Jurkat, Clone E6-1 (cell line): ENCODE measurements at regions not wholly inside any gene's neighbourhood (a gene's known extent, or its start where the extent isn't known, plus 50 kb on each side); places are given as distances from the start of the nearest gene placed in this dataset.

Experiments
- DNase-seq: peaks from one replicate; pipeline ENCODE4 v3.0.0-alpha.2; 2011; ENCODE audit warnings: low read depth, low spot score
- H3K4me3 ChIP-seq: 2 replicates; pipeline ENCODE4 v1.5.1; 2011; ENCODE audit warnings: mild to moderate bottlenecking, low read length, control low read depth, moderate library complexity

DNA sequence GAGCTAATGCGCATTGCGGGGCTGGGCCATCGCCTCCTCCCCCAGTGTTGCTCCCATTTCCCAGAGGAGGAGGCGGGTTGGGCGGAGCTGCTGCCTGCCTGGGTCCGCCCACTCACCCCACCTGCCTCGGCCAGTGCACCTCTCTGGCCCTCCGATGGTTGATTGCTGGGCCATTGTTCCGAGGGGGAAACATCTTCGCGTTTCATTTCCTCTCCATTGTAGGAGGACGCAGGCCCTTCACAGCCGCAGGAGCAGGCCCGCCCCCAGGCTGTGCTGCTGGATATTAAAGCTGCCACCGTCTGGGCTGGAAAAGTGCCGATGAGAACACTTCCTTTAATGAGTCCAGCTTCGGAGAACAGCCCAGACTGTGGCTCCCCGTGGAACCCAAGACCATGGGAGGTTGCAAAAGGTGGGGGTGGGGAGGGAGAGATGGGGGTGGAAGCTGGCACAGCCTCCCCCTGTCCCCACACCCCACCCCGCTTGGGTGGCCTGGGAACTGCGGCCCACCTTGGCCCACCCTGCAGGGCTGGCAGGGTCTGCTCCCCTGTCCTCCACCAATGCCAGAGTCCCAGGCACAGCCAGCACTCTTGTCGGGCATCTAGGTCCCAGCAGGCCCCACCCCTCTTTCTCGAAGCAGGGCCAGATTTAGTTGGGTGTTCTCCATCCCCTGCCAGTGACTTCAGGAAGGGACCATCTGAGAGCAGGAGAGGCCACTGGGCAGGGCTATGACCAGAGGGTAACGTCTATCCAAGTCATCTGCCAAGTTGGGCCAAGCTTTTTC, 96.6 kb downstream of the ADRA2C start:
- H3K4me3 ChIP-seq, result no peak overlapping the region
- no peak for DNase-seq

DNA sequence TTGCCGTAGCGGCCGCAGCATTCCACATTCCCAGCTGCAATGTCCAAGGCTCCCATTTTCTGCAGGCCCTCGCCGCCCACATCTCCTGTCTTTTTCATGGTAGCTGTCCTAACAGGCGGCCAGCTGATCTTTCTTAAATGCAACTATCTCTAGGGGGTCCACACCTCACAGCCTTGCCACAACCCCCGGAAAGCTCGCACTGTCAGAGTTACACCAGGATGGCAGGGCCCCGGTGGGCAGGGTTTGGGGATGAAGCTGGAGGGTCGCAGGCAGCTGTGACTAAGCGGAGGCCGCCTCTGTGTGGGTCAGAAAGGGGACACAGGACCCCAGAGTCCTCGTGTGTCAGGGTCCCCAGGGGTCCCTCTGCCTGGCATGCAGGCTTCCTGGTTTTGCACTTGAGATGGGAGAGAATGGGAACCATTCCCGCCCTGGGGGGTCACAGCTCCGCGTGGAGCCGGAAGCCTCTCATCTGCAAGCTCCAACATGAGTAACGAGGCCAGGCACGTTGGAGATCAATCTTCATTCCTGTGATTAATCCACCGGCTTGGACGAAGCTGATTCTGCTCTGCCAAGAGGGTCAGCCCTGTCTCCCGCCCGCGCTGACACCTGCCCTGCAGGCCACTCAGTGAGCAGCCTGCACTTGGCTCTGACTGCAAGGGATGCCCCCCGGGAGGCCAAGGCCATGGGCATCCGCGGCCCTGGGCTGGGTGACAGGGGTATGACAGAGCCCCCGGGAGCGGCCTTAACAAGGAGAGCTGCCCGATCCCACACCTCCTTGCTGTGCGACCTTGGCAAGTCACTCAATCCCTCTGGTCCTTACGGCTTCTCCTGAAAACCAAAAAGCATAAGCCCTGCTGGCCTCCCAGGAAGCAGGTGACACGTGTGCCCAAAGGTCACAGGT, 97.9 kb downstream of the ADRA2C start:
- no peak overlapping the region for H3K4me3 ChIP-seq
- no peak for DNase-seq

DNA sequence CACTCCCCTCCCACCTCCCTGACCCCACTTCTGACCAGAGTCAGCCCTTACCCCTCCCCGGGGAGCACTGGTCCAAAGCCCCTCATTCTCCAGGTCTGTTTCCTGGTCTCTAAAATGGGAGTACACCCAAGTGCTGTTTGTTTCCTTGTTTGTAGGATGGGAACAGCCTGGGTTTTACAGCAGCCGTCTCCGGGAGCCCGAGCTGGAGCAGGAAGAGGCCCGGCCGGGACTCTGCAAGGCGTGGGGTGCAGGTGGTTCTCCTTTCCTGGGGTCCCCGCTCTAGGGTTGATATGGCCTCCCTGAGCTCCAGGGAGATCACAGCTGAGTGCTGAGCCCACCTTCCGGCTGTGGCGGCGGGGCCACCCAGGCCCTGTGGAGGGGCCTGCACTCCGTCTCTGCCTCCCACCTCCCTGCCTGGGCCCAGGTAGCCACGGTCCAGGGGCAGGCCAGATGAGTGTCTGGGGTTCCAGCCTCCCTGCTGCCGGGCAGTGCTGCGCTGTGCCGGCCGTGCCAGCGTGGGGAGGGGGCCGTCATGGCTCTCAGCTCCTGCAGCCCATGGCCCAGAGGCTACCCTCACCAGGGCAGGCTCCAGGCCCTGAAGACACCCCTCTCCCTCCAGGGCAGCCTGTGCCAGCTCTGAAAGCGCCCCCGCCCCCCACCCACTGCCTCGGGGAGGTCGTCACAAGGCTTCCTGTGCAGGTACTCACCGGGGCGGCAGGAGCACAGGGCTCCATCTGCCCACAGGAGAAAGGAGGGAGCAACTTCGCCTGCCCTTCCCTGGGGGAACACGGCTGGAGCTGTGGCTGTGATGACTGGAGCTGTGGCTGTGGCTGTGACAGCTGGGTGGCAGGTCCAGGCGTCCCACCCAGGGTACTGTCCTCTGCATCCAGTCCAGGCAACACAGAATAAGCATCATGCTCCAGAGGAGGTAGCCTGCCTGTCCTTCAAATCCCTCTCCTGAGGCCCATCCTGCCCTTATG, 98.8 kb downstream of the ADRA2C start:
- no peak overlapping the region for H3K4me3 ChIP-seq
- no peak for DNase-seq

DNA sequence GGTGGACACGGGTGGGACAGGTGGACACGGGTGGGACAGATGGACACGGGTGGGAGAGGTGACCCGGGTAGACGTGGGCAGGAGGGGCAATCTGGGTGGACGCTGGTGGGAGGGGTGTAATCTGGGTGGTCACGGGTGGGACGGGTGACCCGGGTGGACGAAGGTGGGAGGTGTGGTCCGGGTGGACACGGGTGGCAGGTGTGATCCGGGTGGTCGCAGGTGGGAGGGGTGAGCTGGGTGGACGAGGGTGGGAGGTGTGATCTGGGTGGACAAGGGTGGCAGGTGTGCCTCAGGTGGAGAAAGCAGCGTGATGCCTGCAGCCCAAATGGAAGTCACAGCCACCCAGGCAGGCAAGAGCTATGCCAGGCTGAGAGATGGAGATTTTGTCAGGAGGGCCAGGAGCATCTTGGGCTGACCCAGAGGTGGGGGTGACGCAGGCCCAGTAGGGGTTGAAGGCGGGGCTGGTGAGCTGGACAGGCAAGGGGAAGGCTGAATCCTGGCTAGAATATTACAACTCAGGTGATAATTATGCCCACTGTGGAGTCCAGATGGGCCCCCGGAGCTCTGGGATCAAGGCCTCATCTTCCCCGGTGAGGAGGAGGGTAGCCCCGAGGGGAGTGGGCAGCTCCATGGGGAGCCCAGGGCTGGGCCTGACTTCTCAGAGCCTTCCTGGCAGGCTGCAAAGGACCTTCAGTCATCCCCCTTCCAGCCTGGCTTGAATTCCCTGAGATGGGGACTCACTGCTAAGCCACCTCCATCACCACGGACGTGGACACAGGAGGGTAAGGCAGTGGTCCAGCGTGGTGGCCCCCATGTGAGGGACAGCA, 100.0 kb downstream of the ADRA2C start:
- DNase-seq, result no peak
- no peak overlapping the region for H3K4me3 ChIP-seq

DNA sequence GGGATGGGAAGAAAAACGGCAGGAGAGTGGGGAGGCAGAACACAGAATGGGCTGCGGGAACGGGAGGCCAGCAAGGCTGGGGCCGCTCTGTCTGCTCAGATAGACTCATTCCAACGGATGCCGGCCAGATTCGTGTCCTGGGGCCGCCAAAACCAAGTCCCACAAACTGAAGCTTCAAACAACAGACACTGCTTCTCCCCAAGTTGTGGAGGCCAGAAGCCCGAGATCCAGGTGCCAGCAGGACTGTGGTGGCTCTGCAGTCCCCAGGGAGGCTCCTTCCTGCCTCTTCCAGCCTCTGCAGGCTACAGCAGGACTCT, 100.6 kb downstream of the ADRA2C start:
- no peak for DNase-seq
- no peak overlapping the region for H3K4me3 ChIP-seq

DNA sequence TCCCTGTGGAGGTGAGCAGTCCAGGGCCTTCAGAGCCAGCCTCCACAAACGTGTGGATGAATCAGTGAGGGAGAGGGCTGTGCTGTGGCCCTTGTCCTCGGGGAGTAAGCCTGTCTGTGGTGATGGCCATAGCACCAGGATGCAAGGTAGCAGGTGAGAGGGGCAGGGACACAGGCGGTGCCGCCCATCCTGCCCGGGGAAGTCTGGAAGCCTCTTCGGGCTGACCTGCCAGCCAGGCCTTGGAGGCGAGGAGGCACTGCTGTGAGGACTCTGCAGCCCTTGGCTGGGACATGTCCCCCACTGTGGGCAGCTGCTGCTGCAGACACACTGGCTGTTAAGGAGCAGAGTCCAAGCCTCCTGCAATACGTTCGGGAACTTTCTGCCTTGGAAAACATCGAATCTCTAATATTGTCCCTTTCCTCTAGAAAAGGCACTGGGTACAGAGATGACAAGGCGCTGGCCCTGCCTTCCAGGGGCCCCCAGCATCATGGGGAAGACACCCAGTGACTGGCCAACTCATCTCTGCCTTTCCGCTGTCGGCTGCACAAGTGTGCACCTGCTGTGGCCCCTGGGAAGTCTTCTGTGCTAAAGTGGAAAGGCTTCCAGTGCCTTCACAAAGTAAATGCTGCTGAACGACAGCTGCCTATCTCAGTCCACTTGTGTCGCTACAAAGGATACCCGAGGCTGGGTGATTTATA, 101.4 kb downstream of the ADRA2C start:
- no peak for DNase-seq
- no peak overlapping the region for H3K4me3 ChIP-seq

DNA sequence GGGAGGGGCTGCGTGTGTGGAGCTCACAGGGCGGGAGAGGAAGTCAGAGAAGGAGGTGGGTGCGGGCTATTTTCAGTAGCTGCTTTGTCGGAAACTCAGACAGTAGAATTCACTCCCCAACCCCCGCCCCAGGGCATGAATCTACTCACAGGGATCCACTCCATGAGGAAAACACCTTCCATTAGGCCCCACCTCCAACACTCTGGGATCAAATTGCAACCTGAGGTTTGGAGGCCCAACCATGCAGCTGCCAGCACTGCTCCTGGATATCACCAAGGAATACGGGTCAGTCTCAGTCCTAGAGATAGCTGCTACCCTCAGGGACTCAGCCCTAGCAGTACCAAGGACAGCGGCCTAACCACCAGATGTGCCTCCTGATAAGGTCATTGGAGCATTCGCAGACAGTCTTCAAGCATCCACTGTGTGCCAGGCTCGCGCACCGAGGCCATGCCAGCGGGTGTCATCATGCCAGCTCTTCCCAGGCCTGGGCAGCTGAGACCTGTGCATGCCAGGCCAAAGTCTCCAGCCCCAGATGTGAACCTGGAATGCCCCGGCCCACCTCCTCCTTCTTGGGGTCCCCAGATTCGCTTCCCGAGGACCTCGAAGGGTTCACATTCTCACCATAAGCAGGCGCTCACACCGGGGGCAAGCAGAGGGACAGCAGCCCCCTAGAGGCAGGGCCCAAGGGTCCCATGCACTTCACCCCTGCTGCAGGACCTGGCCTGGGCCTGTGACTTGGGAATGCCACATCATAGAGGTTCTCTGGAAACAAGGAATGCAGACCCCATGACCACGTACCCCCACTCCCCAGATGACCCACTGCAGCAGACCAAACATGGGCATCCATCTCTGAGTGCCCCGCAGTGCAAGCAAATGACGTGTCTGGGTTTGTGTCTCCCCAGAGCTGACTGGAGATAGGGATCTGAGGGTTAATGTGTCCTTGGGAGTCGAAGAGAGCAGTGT, 102.3 kb downstream of the ADRA2C start:
- no peak overlapping the region for H3K4me3 ChIP-seq
- DNase-seq, result peak; percentile 16

DNA sequence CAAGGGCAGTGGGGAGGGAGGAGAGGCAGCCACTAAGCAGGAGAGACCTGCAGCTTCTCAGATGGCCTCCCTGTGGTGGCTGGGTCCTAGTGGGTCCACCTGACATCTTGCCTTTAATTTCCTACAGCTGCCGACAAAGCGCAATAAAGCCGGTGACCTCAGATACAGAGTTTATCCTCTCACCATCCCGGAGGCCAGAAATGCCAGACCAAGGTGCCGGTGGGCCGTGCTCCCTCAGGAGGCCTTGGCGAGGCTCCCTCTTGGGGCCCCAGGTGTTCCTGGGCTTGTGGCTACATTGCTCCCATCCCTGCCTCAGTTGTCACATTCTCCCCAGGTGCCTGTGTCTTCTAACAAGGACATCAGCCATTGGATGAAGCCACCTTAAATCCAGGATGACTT, 103.0 kb downstream of the ADRA2C start:
- DNase-seq, result no peak
- no peak overlapping the region for H3K4me3 ChIP-seq

DNA sequence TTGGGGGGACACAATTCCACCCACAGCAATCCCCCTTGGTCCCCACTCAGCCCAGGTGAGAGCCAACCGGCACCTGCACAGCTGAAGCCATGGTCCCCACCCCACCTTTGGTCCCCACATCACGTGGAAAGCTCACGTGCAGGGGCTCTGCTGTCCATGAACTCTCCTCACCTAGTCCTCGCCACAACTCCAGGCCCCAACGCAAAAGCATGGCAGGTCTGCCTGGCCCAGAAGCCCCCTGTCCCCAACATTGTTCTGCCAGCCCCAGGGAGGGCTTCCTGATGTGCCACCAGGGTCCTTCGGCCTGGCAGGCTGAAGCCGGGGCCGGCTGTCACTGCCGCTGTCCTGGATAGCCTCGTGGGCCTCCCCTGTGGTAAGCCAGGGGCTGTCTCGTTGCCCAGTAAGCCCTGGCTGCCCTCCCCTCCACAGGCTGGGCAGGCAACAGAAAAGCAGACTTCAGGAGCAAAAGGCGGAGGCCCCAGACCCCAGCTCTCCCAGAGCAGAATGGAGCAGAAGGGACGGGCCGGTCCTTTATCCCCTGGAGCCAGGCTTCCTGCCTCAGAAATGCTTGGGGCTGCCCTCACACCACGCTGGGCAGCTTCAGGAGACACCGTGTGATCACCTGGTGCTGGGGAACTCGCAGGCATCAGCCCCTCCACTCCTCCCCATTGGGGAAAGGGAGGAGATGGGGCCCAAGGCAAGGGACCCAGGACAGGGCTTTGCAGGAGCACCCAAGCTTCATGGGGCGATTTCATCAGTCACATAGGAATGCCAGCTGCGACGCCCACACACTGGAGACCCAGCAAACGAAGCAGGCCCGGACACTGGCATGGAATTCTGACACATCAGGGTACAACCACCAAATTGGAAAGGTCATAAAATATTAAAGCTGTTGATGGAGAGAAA, 103.7 kb downstream of the ADRA2C start:
- H3K4me3 ChIP-seq, result no peak overlapping the region

DNA sequence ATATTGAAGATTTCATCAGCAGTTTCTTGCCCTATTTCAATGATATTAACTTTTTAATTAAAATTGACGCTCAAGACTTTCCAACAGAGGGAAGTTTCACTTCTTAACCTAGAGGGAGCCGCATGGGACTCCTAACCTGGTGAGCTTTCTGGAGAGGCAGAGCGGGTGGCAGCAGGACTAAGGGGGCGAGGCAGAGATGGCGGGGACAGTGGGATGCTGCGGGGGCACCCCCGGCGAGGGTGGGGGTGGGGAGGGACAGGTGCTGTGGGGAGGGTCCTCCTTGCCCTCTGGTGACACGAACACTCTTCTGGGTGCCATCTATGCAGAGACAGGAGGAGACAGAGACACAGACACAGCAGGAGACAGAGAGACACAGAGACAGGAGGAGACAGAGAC, 104.4 kb downstream of the ADRA2C start:
- H3K4me3 ChIP-seq, result no peak overlapping the region
- no peak for DNase-seq

More for the DNA sequence above, 103.7 kb downstream of the ADRA2C start:
- no peak for DNase-seq

DNA sequence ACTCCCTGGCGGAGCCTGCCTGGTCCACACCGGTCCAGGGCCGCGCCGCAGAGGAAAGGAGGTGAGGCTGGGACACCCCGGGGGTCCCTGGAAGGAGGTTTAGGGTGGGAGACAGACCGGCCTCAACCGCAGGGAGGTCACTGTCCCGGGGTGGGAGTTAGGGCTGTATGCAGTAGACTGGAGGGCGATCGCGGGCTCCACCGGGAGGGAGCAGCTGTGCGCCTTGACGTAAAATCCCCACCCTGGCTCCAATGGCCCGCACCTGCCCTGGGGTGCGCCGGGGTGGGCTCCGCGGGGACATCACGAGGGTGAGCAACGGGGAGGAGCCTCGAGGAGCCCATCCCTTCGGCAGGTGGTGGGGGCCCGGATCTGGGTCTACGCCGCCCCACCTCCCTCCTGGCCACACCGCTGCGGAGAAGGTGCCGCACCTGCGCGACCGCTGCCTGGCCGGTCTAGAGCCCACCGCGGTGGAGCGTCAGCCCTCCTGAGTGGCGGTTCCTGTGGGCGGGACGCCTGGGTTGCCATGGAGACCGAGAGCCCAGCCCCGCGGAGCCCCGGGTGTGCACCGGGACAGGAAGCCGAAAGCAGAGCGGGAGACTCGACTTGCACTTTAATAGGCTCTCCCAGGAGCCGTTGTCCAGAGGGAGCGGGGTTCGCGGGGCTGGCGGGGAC, 105.1 kb downstream of the ADRA2C start:
- H3K4me3 ChIP-seq, result peak overlapping the region; percentile 49
- peak; percentile 77 for DNase-seq

DNA sequence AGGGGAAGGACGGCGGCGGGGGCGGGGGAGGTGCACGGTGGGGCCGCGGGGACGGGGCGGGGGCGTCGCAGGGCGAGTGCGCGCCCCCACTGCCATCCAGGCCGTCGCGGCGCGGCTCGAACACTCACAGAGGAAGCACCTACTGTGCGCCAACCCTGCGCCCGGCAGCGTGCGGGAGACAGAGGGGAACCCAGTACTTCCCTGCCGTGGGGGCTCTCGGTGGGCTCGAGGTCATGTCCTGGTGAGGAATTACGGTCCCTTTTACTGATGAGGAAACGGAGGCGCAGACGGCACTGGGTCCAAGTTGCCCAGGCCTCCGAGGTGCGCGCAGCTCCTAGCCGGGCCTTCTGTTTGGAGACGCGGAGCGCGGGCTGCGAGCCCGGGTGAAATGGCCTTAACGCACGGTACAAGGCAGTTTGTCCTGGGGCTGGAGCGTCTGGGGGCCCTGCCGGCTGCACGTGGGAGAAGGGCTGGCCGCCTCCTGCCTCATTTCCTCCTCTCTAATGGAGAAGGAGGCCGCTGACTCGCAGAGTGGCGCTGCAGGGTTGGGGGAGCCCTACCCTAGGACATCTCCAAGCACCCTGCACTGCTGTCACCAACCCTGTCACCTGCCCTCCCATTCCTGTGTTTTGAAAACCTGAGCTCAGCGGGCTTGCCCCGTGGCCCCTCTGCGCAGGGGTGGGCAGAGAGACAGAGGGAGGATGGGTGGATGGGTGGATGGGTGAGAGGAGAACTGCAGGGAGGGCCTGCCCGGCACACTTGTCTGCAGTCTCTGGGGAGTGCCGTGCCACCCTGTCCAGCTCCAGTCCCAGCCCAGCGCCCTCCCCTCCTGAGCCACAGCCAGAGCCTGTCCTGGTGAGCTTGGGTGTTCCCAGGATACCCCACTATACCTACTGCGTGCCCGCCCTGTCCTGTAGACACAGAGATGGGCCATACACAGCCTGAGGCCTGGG, 106.0 kb downstream of the ADRA2C start:
- peak overlapping the region; percentile 49 for H3K4me3 ChIP-seq
- DNase-seq, result no peak

DNA sequence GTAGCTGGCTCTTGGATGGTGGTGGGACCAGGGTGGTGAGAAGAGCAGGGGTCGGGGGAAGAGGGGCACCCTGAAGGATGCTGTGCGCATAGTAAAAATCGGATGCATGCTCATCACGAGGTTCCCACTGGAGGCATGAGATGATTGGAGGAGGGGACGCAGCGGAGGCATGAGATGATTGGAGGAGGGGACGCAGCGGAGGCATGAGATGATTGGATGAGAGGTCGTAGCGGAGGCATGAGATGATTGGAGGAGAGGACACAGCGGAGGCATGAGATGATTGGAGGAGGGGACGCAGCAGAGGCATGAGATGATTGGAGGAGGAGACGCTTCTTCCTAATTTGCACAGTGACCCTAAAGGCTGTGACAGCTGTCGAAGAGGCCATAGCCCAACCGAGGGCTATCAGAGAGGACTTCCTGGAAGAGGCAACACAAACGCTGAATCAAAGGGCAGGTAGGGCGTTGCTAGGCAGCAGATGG, 106.7 kb downstream of the ADRA2C start:
- no peak for DNase-seq

DNA sequence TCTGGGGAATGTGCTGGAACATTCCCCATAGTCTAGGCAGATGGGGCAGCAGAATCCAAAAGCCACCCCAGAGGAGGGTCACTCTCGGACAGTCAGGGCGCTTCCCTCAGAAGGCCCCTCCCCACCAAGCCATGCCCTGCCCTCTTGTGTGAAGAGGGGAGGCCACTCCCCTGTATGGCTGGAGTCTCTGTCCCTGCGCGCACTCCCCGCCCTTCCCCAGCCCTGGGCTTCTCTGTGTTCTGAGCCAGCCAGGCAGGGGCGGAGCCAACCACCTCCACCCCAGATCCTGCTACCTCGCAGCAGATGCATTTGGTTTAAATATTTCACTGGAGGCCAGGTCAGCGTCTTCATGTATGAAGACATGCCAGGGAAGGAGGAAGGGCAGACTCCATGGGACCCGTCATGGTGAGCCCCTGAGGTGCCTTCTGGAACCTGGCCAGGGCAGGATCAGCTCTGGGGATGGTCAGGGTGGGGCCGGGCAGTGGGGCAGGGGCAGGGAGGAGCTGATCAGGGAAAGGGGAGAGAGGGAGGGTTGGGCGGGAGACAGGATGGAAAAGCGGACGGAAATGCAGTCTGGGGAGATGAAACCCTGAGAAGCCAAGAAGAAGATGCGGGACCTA, 107.3 kb downstream of the ADRA2C start:
- H3K4me3 ChIP-seq, result no peak overlapping the region
- no peak for DNase-seq

More for the DNA sequence above, 106.7 kb downstream of the ADRA2C start:
- no peak overlapping the region for H3K4me3 ChIP-seq
